K562 (cell line): ENCODE measurements at regions not wholly inside any gene's neighbourhood (a gene's known extent, or its start where the extent isn't known, plus 50 kb on each side); places are given as distances from the start of the nearest gene placed in this dataset.

ENCODE experiments used
- ATAC-seq: fragments of 200-7000 bp; cut with Tn5 transposase; 3 replicates; pipeline ENCODE4 v1.9.1; 2020; ENCODE audit warnings: moderate library complexity
- BruUV-seq: library from RNA; stranded (reverse); fragments of 400-500 nt; replicated peaks from 2 replicates; lab custom pipeline; 2021; lab: Mats Ljungman, UMichigan
- CTCF ChIA-PET: fragments of 300-600 bp; formaldehyde crosslinking; extraction: SDS; loops from one replicate; lab custom pipeline; 2021; ENCODE audit warnings: low intra/inter-chr PET ratio; lab: Yijun Ruan, JAX
- POLR2A ChIA-PET: fragments of 300-600, 350-650 bp; sonication (Branson Sonifier 250); formaldehyde crosslinking; extraction: SDS; loops from one replicate; lab custom pipeline; 2021; ENCODE audit warnings: antibody characterized with exemption, inconsistent platforms; lab: Yijun Ruan, JAX
- DNase-seq, 4 experiments: peaks; one replicate each; pipeline versions ENCODE4 v3.0.0 to v3.0.0-alpha.2; 2011 to 2018; ENCODE audit warnings: low spot score in 3 of 4, mixed read lengths in 3 of 4; ENCODE audit errors: extremely low read depth in 1 of 4
- FAIRE-seq: peaks from 2 replicates; lab custom pipeline; 2011; peaks lifted over from hg19 to GRCh38; lab: Jason Lieb, UNC
- H2AFZ ChIP-seq: 2 replicates; pipeline ENCODE4 v1.6.0; 2011; ENCODE audit warnings: low read depth, low read length, control low read depth, inconsistent platforms
- H3K27ac ChIP-seq: fragments of 200-600 bp; 3 replicates; pipeline ENCODE4 v1.8.0; 2011; ENCODE audit warnings: low read depth, mild to moderate bottlenecking, control low read depth, inconsistent platforms, low read length, moderate library complexity, mixed read lengths; ENCODE audit errors: extremely low read depth
- H3K27me3 ChIP-seq, 2 experiments: fragments of 300-600 bp in 1 of 2; 2 replicates in 1 of 2; 3 replicates in 1 of 2; pipeline versions ENCODE4 v1.6.0 to v1.8.0; 2011; ENCODE audit warnings: inconsistent platforms in 2 of 2, low read length in 2 of 2, mild to moderate bottlenecking in 1 of 2, mixed read lengths in 1 of 2, moderate library complexity in 1 of 2; ENCODE audit not compliant: control insufficient read depth in 2 of 2, insufficient read depth in 2 of 2
- H3K36me3 ChIP-seq: fragments of 300-600 bp; 3 replicates; pipeline ENCODE4 v1.8.0; 2011; ENCODE audit warnings: mild to moderate bottlenecking, low read length, inconsistent platforms; ENCODE audit not compliant: control insufficient read depth, insufficient read depth
- H3K4me1 ChIP-seq, 2 experiments: fragments of 200-600 bp in 1 of 2; replicated peaks in 1 of 2; 2 replicates in 1 of 2; 3 replicates in 1 of 2; pipeline versions ENCODE4 v1.5.1 to v1.8.0; 2011; ENCODE audit warnings: inconsistent platforms in 2 of 2, low read length in 2 of 2, mild to moderate bottlenecking in 1 of 2, mixed read lengths in 1 of 2, moderate library complexity in 1 of 2; ENCODE audit not compliant: control insufficient read depth in 2 of 2, insufficient read depth in 2 of 2
- H3K4me2 ChIP-seq: 2 replicates; pipeline ENCODE4 v1.6.1; 2011; ENCODE audit warnings: low read length, control low read depth, inconsistent platforms, mixed read lengths; ENCODE audit not compliant: insufficient read depth
- H3K4me3 ChIP-seq: fragments of 200-600 bp; sonication (generic), shearing (Covaris generic); 2 replicates; pipeline ENCODE4 v1.5.1; 2016; ENCODE audit warnings: control low read depth, inconsistent platforms
- H3K79me2 ChIP-seq: fragments of 200-600 bp; 3 replicates; pipeline ENCODE4 v1.8.0; 2011; ENCODE audit warnings: low read length, inconsistent platforms; ENCODE audit not compliant: control insufficient read depth, insufficient read depth
- H3K9ac ChIP-seq, 2 experiments: 2 replicates each; pipeline versions ENCODE4 v1.6.0 to v1.6.1; 2011; ENCODE audit warnings: low read depth in 2 of 2, low read length in 2 of 2, control low read depth in 1 of 2, inconsistent platforms in 1 of 2, mild to moderate bottlenecking in 1 of 2, mixed read lengths in 1 of 2; ENCODE audit not compliant: insufficient read depth in 1 of 2
- H3K9me1 ChIP-seq: one replicate; pipeline ENCODE4 v1.6.0; 2011; ENCODE audit warnings: inconsistent platforms, mild to moderate bottlenecking, low read length, moderate library complexity; ENCODE audit not compliant: control insufficient read depth, insufficient read depth
- H3K9me3 ChIP-seq: replicated peaks from 2 replicates; pipeline ENCODE4 v1.5.1; 2011; ENCODE audit warnings: low read depth, low read length, inconsistent platforms; ENCODE audit not compliant: control insufficient read depth, insufficient read depth
- H4K20me1 ChIP-seq: replicated peaks from 2 replicates; pipeline ENCODE4 v1.6.1; 2011; ENCODE audit warnings: low read length, inconsistent platforms, mixed read lengths; ENCODE audit not compliant: control insufficient read depth, insufficient read depth
- HNRNPUL1 ChIP-seq: fragments of 200-400 bp; formaldehyde crosslinking; IDR thresholded peaks from 2 replicates; pipeline ENCODE4 v1.6.1; 2017; ENCODE audit warnings: low read length
- POLR2G ChIP-seq: fragments of 200-400 bp; formaldehyde crosslinking; IDR thresholded peaks from 2 replicates; pipeline ENCODE4 v1.6.1; 2017; ENCODE audit warnings: low read depth, mild to moderate bottlenecking, antibody characterized with exemption, low read length, moderate library complexity
- SMARCA4 ChIP-seq: fragments of 450-650 bp; IDR thresholded peaks from 2 replicates; pipeline ENCODE4 v1.6.1; 2016
- U2AF1 ChIP-seq: fragments of 200-400 bp; formaldehyde crosslinking; optimal IDR thresholded peaks from 2 replicates; pipeline ENCODE3; 2017; ENCODE audit warnings: mild to moderate bottlenecking, low read depth, low read length, moderate library complexity
- ZNF561 ChIP-seq: fragments of 450-650 bp; formaldehyde crosslinking; conservative IDR thresholded peaks from 2 replicates; pipeline ENCODE4 v1.4.0; 2020; ENCODE audit warnings: mild to moderate bottlenecking, moderate library complexity
- WGBS: fragments of 100-300 bp; shearing (Covaris generic); methylation state at CpG from one replicate; pipeline ENCODE4 v1.1.6; 2016; ENCODE audit warnings: low coverage, mixed read lengths; ENCODE audit not compliant: insufficient coverage; ENCODE audit errors: missing lambda C conversion rate; 5-methylcytosine and 5-hydroxymethylcytosine counted together
- in situ Hi-C: fragments of 300-500 bp; cut with MboI; formaldehyde crosslinking; loops from 4 replicates; pipeline ENCODE4 v1.15.0; 2018; ENCODE audit warnings: inconsistent platforms, mixed read lengths
- intact Hi-C: fragments of 100-400 bp; cut with micrococcal nuclease; formaldehyde crosslinking; loops from 2 replicates; pipeline ENCODE4 v1.14.2; 2022
- TF ChIP-seq, protein P1 (sequence below): fragments of 250-450 bp; sonication (Bioruptor Pico); IDR thresholded peaks from 2 replicates; pipeline ENCODE4 v1.4.0; 2020
- TF ChIP-seq, protein P2 (sequence below): fragments of 250-450 bp; sonication (Bioruptor Pico); IDR thresholded peaks from 2 replicates; pipeline ENCODE4 v1.8.0; 2021; ENCODE audit warnings: borderline replicate concordance, mild to moderate bottlenecking, moderate library complexity; ENCODE audit not compliant: poor library complexity, severe bottlenecking
- TF ChIP-seq, protein P3 (sequence below): IDR thresholded peaks from 2 replicates; pipeline ENCODE4 v1.6.1; 2014; ENCODE audit warnings: antibody characterized with exemption

DNA sequence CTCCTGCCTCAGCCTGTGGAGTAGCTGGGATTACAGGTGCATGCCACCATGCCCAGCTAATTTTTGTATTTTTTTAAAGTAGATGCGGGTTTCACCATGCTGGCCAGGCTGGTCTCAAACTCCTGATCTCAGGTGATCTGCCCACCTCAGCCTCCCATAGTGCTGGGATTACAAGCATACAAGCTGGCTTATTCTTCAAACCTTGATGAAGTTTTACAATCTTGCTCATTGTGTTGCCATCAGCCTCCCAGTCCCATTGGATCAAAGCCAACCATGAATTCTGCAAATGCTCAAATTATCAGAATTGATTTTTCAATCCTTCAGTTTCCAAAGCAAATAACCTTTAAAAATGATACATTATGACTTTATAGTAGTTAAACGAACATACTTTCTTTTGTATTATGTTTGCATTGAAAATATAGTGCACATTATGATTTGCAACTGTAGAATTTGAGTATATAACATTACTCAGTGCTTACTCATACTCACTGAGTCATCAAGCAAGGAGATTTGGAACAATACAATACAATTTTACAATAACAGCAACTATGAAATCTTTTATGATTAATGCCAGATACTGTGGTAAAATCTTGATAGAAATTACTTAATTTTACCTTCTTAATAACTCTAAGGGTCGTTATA is 1491.9 kb upstream of the CELF4 start:
- no peaks in the 10 kb centered on the region for H4K20me1 ChIP-seq
- H3K27ac ChIP-seq: no peak overlapping the region
- in situ Hi-C loops (no loop called here), intact Hi-C loops (no loop called here)
- no peaks in the 10 kb centered on the region for H3K9me1 ChIP-seq
- ChIA-PET POLR2A (no interaction called here), CTCF (no interaction called here)
- no peaks in the 10 kb centered on the region for H3K36me3 ChIP-seq
- H3K4me1 ChIP-seq: no peaks in the 10 kb centered on the region
- DNase-seq (no peak), FAIRE-seq (no peak)
- no peaks in the 10 kb centered on the region for H3K27me3 ChIP-seq
- H3K79me2 ChIP-seq: no peaks in the 10 kb centered on the region
- no TSS peak for BruUV-seq
- no peak overlapping the region for H3K9ac ChIP-seq
- TF ChIP-seq ZNF561 (CRISPR knock-in tag) (no peak), POLR2G (no peak), SMARCA4 (no peak), HNRNPUL1 (no peak), U2AF1 (no peak)
- TF ChIP-seq, protein P1, sequence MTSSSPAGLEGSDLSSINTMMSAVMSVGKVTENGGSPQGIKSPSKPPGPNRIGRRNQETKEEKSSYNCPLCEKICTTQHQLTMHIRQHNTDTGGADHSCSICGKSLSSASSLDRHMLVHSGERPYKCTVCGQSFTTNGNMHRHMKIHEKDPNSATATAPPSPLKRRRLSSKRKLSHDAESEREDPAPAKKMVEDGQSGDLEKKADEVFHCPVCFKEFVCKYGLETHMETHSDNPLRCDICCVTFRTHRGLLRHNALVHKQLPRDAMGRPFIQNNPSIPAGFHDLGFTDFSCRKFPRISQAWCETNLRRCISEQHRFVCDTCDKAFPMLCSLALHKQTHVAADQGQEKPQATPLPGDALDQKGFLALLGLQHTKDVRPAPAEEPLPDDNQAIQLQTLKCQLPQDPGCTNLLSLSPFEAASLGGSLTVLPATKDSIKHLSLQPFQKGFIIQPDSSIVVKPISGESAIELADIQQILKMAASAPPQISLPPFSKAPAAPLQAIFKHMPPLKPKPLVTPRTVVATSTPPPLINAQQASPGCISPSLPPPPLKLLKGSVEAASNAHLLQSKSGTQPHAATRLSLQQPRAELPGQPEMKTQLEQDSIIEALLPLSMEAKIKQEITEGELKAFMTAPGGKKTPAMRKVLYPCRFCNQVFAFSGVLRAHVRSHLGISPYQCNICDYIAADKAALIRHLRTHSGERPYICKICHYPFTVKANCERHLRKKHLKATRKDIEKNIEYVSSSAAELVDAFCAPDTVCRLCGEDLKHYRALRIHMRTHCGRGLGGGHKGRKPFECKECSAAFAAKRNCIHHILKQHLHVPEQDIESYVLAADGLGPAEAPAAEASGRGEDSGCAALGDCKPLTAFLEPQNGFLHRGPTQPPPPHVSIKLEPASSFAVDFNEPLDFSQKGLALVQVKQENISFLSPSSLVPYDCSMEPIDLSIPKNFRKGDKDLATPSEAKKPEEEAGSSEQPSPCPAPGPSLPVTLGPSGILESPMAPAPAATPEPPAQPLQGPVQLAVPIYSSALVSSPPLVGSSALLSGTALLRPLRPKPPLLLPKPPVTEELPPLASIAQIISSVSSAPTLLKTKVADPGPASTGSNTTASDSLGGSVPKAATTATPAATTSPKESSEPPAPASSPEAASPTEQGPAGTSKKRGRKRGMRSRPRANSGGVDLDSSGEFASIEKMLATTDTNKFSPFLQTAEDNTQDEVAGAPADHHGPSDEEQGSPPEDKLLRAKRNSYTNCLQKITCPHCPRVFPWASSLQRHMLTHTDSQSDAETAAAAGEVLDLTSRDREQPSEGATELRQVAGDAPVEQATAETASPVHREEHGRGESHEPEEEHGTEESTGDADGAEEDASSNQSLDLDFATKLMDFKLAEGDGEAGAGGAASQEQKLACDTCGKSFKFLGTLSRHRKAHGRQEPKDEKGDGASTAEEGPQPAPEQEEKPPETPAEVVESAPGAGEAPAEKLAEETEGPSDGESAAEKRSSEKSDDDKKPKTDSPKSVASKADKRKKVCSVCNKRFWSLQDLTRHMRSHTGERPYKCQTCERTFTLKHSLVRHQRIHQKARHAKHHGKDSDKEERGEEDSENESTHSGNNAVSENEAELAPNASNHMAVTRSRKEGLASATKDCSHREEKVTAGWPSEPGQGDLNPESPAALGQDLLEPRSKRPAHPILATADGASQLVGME (CRISPR knock-in tag): no peak
- TF ChIP-seq, protein P2, sequence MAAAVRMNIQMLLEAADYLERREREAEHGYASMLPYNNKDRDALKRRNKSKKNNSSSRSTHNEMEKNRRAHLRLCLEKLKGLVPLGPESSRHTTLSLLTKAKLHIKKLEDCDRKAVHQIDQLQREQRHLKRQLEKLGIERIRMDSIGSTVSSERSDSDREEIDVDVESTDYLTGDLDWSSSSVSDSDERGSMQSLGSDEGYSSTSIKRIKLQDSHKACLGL (CRISPR knock-in tag): no peak
- TF ChIP-seq, protein P3, sequence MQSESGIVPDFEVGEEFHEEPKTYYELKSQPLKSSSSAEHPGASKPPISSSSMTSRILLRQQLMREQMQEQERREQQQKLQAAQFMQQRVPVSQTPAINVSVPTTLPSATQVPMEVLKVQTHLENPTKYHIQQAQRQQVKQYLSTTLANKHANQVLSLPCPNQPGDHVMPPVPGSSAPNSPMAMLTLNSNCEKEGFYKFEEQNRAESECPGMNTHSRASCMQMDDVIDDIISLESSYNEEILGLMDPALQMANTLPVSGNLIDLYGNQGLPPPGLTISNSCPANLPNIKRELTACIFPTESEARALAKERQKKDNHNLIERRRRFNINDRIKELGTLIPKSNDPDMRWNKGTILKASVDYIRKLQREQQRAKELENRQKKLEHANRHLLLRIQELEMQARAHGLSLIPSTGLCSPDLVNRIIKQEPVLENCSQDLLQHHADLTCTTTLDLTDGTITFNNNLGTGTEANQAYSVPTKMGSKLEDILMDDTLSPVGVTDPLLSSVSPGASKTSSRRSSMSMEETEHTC: no peak
- TF ChIP-seq, all 486 proteins: peak for 0
- H3K9me3 ChIP-seq: no peaks in the 10 kb centered on the region; the same call in 1 of the 2 replicates
- H2AFZ ChIP-seq: no peak overlapping the region
- no peak for ATAC-seq
- 0% methylated on average over 3 of the region's 3 CpGs for WGBS
- no peak overlapping the region for H3K4me2 ChIP-seq
- H3K4me3 ChIP-seq: no peak overlapping the region
